Mesenchymal stem cell (in vitro differentiated cells and primary cell): ENCODE measurements at regions not wholly inside any gene's neighbourhood (a gene's known extent, or its start where the extent isn't known, plus 50 kb on each side); places are given as distances from the start of the nearest gene placed in this dataset.
"Not testable (repeated sequence)": the region's sequence is repeated elsewhere in the genome, so short reads cannot be mapped to it uniquely, and the experiment has no call there.

ENCODE experiments used
- DNase-seq: peaks from one replicate; pipeline ENCODE4 v3.0.0-alpha.2; 2013
- H2AFZ ChIP-seq: one replicate; pipeline ENCODE4 v1.6.1; 2013; ENCODE audit warnings: low read depth, mild to moderate bottlenecking, control low read depth, inconsistent platforms, low read length, moderate library complexity
- H2AK5ac ChIP-seq: 2 replicates; pipeline ENCODE4 v1.6.1; 2013; ENCODE audit warnings: low read length, moderate library complexity, mild to moderate bottlenecking, inconsistent platforms; ENCODE audit not compliant: severe bottlenecking
- H2BK120ac ChIP-seq: one replicate; pipeline ENCODE4 v1.6.1; 2013; ENCODE audit warnings: low read depth, mild to moderate bottlenecking, inconsistent platforms, low read length, moderate library complexity
- H2BK12ac ChIP-seq, 2 experiments: one replicate each; pipeline ENCODE4 v1.6.1; 2013; ENCODE audit warnings: inconsistent platforms in 2 of 2, low read length in 2 of 2, mild to moderate bottlenecking in 2 of 2, moderate library complexity in 2 of 2, control low read depth in 1 of 2
- H2BK15ac ChIP-seq: one replicate; pipeline ENCODE4 v1.6.1; 2013; ENCODE audit warnings: mild to moderate bottlenecking, low read depth, inconsistent platforms; ENCODE audit not compliant: poor library complexity, severe bottlenecking
- H2BK5ac ChIP-seq: 2 replicates; pipeline ENCODE4 v1.6.1; 2013; ENCODE audit warnings: low read depth, mild to moderate bottlenecking, low read length, control low read depth, inconsistent platforms; ENCODE audit not compliant: poor library complexity, severe bottlenecking
- H3K14ac ChIP-seq, 2 experiments: one replicate each; pipeline ENCODE4 v1.6.1; 2013; ENCODE audit warnings: inconsistent platforms in 2 of 2, low read length in 2 of 2, control low read depth in 1 of 2, mild to moderate bottlenecking in 1 of 2, moderate library complexity in 1 of 2
- H3K18ac ChIP-seq, 2 experiments: one replicate each; pipeline ENCODE4 v1.6.1; 2013; ENCODE audit warnings: inconsistent platforms in 2 of 2, low read length in 2 of 2, control low read depth in 1 of 2, low read depth in 1 of 2, mild to moderate bottlenecking in 1 of 2
- H3K23ac ChIP-seq, 2 experiments: one replicate each; pipeline ENCODE4 v1.6.1; 2013; ENCODE audit warnings: inconsistent platforms in 2 of 2, low read length in 2 of 2, mild to moderate bottlenecking in 2 of 2, moderate library complexity in 2 of 2, control low read depth in 1 of 2
- H3K27ac ChIP-seq: 2 replicates; pipeline ENCODE4 v1.5.1; 2013; ENCODE audit warnings: mild to moderate bottlenecking, moderate library complexity, low read length, control low read depth, inconsistent platforms; ENCODE audit not compliant: poor library complexity, severe bottlenecking
- H3K27me3 ChIP-seq, 2 experiments: 2 replicates each; pipeline versions ENCODE4 v1.6.1 to v1.7.0; 2013; ENCODE audit warnings: low read length in 2 of 2, mild to moderate bottlenecking in 2 of 2, moderate library complexity in 2 of 2, control low read depth in 1 of 2, inconsistent platforms in 1 of 2; ENCODE audit not compliant: control insufficient read depth in 1 of 2, insufficient read depth in 1 of 2
- H3K36me3 ChIP-seq, 2 experiments: 2 replicates each; pipeline versions ENCODE4 v1.6.1 to v1.7.0; 2013; ENCODE audit warnings: low read length in 2 of 2, control low read depth in 1 of 2, inconsistent platforms in 1 of 2, low read depth in 1 of 2, mild to moderate bottlenecking in 1 of 2; ENCODE audit not compliant: insufficient read depth in 2 of 2, control insufficient read depth in 1 of 2
- H3K4ac ChIP-seq, 2 experiments: one replicate each; pipeline ENCODE4 v1.6.1; 2013; ENCODE audit warnings: inconsistent platforms in 2 of 2, low read length in 2 of 2, mild to moderate bottlenecking in 2 of 2, moderate library complexity in 2 of 2, control low read depth in 1 of 2, low read depth in 1 of 2
- H3K4me1 ChIP-seq: 2 replicates; pipeline ENCODE4 v1.6.1; 2013; ENCODE audit warnings: low read depth, low read length, control low read depth; ENCODE audit not compliant: control insufficient read depth, insufficient read depth
- H3K4me2 ChIP-seq: 2 replicates; pipeline ENCODE4 v1.6.1; 2013; ENCODE audit warnings: low read length, mild to moderate bottlenecking, inconsistent platforms; ENCODE audit not compliant: poor library complexity, severe bottlenecking
- H3K4me3 ChIP-seq, 2 experiments: 2 replicates each; pipeline versions ENCODE4 v1.5.1 to v1.7.0; 2013; ENCODE audit warnings: low read length in 2 of 2, mild to moderate bottlenecking in 2 of 2, control low read depth in 1 of 2, low read depth in 1 of 2; ENCODE audit not compliant: insufficient read depth in 1 of 2
- H3K79me1 ChIP-seq: replicated peaks from 2 replicates; pipeline ENCODE4 v1.6.1; 2013; ENCODE audit warnings: mild to moderate bottlenecking, control low read depth, low read length, inconsistent platforms; ENCODE audit not compliant: poor library complexity, severe bottlenecking
- H3K9ac ChIP-seq: 2 replicates; pipeline ENCODE4 v1.7.0; 2013; ENCODE audit warnings: mild to moderate bottlenecking, low read length, moderate library complexity
- H3K9me3 ChIP-seq: 2 replicates; pipeline ENCODE4 v1.7.0; 2013; ENCODE audit warnings: mild to moderate bottlenecking, low read length; ENCODE audit not compliant: control insufficient read depth
- H4K8ac ChIP-seq: one replicate; pipeline ENCODE4 v1.6.1; 2013; ENCODE audit warnings: inconsistent platforms, mild to moderate bottlenecking, low read length, moderate library complexity
- H4K91ac ChIP-seq: one replicate; pipeline ENCODE4 v1.6.1; 2013; ENCODE audit warnings: mild to moderate bottlenecking, low read length, inconsistent platforms
- WGBS: methylation state at CpG from one replicate; pipeline ENCODE4 v1.1.7; 2013; ENCODE audit warnings: mixed read lengths; 5-methylcytosine and 5-hydroxymethylcytosine counted together

- no CpG with 5 or more reads among the region's 1 CpG for WGBS
- no peak overlapping the region for H3K4me2 ChIP-seq
- no peak overlapping the region for H2BK120ac ChIP-seq
- H3K27me3 ChIP-seq = no peaks in the 10 kb centered on the region
- H3K79me1 ChIP-seq = no peaks in the 10 kb centered on the region
- no peaks in the 10 kb centered on the region for H3K4me1 ChIP-seq
- H3K14ac ChIP-seq = no peak overlapping the region
- no peak overlapping the region for H4K8ac ChIP-seq
- no peak overlapping the region for H3K18ac ChIP-seq
- H3K27ac ChIP-seq = no peak overlapping the region
- no peak for DNase-seq
- no peak overlapping the region for H2BK12ac ChIP-seq
- peaks cover 20% of the 10 kb centered on the region for H3K9me3 ChIP-seq
- no peak overlapping the region for H3K4ac ChIP-seq
- H2AFZ ChIP-seq = no peak overlapping the region
- no peak overlapping the region for H4K91ac ChIP-seq
- no peaks in the 10 kb centered on the region for H3K36me3 ChIP-seq
- H3K23ac ChIP-seq = no peak overlapping the region
- H3K9ac ChIP-seq = no peak overlapping the region
- no peak overlapping the region for H2BK5ac ChIP-seq
- H2BK15ac ChIP-seq = no peak overlapping the region
- no peak overlapping the region for H3K4me3 ChIP-seq
- H2AK5ac ChIP-seq = no peak overlapping the region
Observed at GRCh38 chr2:236479814-236480213, 89.8 kb upstream of the ACKR3 start.

- H3K4ac ChIP-seq = no peak overlapping the region
- H2BK5ac ChIP-seq = no peak overlapping the region
- H4K91ac ChIP-seq = no peak overlapping the region
- H3K9ac ChIP-seq = no peak overlapping the region
- H2BK12ac ChIP-seq = no peak overlapping the region
- no peaks in the 10 kb centered on the region for H3K36me3 ChIP-seq
- peaks cover 20% of the 10 kb centered on the region for H3K9me3 ChIP-seq
- no peak overlapping the region for H3K18ac ChIP-seq
- no peak overlapping the region for H3K14ac ChIP-seq
- no peak overlapping the region for H4K8ac ChIP-seq
- no peak overlapping the region for H2AK5ac ChIP-seq
- 54% methylated on average over 1 of the region's 1 CpG for WGBS
- no peak overlapping the region for H2BK15ac ChIP-seq
- H3K23ac ChIP-seq = no peak overlapping the region
- no peak overlapping the region for H2AFZ ChIP-seq
- DNase-seq = no peak
- no peaks in the 10 kb centered on the region for H3K79me1 ChIP-seq
- no peak overlapping the region for H3K4me2 ChIP-seq
- no peaks in the 10 kb centered on the region for H3K4me1 ChIP-seq
- H3K27ac ChIP-seq = no peak overlapping the region
- H2BK120ac ChIP-seq = no peak overlapping the region
- H3K4me3 ChIP-seq = no peak overlapping the region
- H3K27me3 ChIP-seq = peaks cover 0 to 6% of the 10 kb centered on the region in 2 experiments
Observed at GRCh38 chr2:236483102-236483501, 86.5 kb upstream of the ACKR3 start.

DNA sequence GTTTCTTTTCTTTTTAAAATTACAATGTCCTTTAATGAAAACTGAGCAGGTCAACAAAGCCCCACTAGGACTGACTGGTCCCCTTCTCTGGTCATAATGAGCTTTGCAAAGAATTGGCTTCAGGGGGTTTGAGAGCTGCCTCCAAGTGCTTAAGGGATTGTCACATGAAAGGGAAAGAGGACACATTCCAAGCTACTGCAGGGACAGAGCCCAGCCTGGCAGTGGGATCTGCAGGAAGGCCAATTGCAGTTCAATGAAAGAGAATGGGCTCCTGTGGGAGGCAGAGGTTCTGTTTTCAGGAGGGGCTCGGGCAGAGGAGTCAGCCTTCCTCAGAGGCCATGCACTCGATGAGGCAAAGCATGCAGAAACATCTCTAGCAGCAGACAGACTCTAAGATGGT is 84.1 kb upstream of the ACKR3 start:
- Histone ChIP-seq H3K27ac (no peak overlapping the region), H3K18ac (no peak overlapping the region), H2AFZ (no peak overlapping the region), H3K14ac (no peak overlapping the region), H3K23ac (no peak overlapping the region), H2BK12ac (no peak overlapping the region), H3K27me3 (peaks cover 0 to 6% of the 10 kb centered on the region in 2 experiments), H3K9ac (no peak overlapping the region), H3K4ac (no peak overlapping the region), H2BK15ac (no peak overlapping the region), H2BK120ac (no peak overlapping the region), H2AK5ac (no peak overlapping the region), H3K4me3 (no peak overlapping the region), H4K8ac (no peak overlapping the region), H3K9me3 (peaks cover 4% of the 10 kb centered on the region), H2BK5ac (no peak overlapping the region), H3K79me1 (no peaks in the 10 kb centered on the region), H4K91ac (no peak overlapping the region), H3K4me2 (no peak overlapping the region), H3K36me3 (no peaks in the 10 kb centered on the region), H3K4me1 (no peaks in the 10 kb centered on the region)
- WGBS = 88% methylated on average over 1 of the region's 2 CpGs
- no peak for DNase-seq

DNA sequence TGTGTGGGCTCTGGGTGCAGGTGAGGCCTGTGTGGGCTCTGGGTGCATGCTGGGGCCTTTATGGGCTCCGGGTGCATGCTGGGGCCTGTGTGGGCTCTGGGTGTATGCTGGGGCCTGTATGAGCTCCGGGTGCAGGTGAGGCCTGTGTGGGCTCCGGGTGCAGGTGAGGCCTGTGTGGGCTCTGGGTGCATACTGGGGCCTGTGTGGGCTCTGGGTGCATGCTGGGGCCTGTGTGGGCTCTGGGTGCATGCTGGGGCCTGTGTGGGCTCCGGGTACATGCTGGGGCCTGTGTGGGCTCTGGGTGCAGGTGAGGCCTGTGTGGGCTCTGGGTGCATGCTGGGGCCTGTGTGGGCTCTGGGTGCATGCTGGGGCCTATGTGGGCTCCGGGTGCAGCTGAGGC is 80.5 kb upstream of the ACKR3 start:
- H4K91ac ChIP-seq, H3K36me3 ChIP-seq, H3K4me3 ChIP-seq, H3K4me1 ChIP-seq, H4K8ac ChIP-seq, H2BK120ac ChIP-seq, H3K79me1 ChIP-seq, H3K23ac ChIP-seq, H2BK5ac ChIP-seq, H2AK5ac ChIP-seq, H3K14ac ChIP-seq, DNase-seq, H3K27ac ChIP-seq, H2BK12ac ChIP-seq, H3K9ac ChIP-seq, H3K4me2 ChIP-seq, H3K27me3 ChIP-seq, H3K18ac ChIP-seq, H3K4ac ChIP-seq, H2AFZ ChIP-seq, H3K9me3 ChIP-seq, H2BK15ac ChIP-seq: not testable (repeated sequence)
- 87% methylated on average over 5 of the region's 5 CpGs for WGBS
